ENCODE measurements at regions not wholly inside any gene's neighbourhood (a gene's known extent, or its start where the extent isn't known, plus 50 kb on each side); places are given as distances from the start of the nearest gene placed in this dataset.

DNA sequence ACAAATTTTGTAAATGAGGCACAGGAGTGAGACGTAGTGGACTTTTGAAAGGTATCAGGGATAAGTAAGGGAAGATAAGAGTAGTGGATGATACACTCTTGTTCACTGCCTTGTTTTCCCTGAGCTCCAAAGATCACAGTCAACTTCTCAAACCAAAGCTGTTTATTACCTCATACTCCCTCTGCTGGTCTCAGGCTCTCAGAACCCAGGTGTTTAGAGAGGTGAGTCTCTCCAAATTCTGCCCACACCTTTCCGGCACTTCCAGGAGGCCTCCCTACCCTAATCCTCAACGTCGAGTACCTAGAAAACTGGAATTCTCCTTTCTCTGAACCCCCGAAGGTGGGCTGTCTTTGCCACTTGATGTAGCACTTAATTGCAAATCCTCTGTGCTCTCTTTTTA is 621.1 kb downstream of the BCL11A start:
- TF ChIP-seq, protein P1, sequence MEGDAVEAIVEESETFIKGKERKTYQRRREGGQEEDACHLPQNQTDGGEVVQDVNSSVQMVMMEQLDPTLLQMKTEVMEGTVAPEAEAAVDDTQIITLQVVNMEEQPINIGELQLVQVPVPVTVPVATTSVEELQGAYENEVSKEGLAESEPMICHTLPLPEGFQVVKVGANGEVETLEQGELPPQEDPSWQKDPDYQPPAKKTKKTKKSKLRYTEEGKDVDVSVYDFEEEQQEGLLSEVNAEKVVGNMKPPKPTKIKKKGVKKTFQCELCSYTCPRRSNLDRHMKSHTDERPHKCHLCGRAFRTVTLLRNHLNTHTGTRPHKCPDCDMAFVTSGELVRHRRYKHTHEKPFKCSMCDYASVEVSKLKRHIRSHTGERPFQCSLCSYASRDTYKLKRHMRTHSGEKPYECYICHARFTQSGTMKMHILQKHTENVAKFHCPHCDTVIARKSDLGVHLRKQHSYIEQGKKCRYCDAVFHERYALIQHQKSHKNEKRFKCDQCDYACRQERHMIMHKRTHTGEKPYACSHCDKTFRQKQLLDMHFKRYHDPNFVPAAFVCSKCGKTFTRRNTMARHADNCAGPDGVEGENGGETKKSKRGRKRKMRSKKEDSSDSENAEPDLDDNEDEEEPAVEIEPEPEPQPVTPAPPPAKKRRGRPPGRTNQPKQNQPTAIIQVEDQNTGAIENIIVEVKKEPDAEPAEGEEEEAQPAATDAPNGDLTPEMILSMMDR (IDR thresholded peaks at IDR 0.05), result no peak
- TF ChIP-seq POLR2A (IDR thresholded peaks at IDR 0.05), result no peak
